CD4-positive, alpha-beta T cell treated with Interleukin-4 for 4 hours (primary cell): ENCODE measurements at regions not wholly inside any gene's neighbourhood (a gene's known extent, or its start where the extent isn't known, plus 50 kb on each side); places are given as distances from the start of the nearest gene placed in this dataset.

Experiments used
- DNase-seq: peaks from one replicate; pipeline ENCODE4 v3.0.0-alpha.2; 2020

DNA sequence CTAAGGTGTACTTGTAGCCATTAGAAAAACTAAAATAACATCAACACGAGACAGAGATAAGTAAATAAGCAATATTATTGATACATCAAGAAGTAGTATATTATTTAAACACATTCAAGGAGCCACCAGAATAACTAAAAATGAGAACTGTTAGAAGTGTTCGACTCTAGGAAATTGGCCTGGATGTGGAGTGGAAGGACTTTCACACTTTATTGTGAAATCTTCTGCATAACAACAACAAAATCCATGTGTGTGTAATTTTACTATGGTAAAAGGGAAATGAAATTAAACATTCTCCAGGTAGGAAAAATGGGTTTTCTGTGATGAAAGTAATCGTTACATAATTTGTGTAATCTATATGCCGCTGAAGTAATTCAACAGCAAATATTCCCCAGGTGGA is 96.3 kb upstream of the RNF152 start:
- DNase-seq = no peak

DNA sequence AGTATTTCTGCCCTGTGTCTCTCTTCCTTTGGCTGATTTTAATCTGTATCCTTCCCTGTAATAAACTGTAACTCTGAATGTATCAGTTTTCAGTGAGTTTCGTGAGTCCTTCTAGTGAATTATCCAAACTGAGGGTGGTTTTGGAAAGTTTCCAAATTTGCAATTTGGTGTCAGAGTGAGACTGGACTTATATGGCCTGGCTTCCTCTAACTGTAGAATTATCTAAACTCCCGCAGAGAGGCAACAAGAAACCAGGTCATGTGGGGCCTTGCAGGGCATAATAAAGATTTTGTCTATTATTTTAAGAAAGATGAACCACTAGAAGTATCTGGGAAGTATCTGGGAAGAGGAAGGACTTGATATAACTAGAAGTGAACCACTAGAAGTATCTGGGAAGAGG is 95.3 kb upstream of the RNF152 start:
- no peak for DNase-seq

DNA sequence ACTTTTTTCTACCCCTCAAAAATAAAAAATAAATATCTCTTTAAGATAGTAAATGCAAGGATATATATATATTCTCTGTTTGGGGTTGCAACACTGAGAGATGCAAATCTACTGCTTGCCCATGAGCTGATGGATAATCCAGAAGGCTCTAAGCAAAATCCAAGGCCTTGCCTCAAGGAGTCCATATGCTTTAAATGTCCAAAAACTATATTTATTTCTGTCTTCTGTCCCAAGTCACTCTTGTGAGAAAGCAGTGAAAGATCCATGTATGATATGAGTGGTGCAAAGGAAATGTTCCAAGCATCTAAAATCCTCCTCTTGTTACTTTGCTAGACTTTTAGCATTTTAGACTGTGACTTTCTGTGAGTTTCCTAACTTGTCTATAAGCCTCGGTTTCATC is 92.9 kb upstream of the RNF152 start:
- no peak for DNase-seq

DNA sequence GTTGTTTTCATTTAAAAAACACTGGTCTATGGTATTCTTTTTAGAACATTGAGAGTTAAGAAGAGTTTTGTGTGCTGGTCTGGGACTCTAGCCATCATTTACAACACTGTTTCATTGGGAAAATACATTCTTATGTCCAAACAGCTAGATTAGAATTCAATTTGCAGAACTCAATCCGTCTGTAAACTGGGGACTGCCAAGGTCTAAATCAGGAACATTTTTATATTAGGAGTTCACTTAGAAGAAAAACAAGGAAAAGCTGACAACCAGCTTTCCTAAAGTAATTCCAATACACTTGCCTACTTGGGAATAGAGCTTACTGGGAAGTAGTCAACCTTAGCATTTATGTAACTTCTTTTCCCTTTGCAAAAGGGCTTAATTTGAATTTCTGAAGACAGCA is 91.5 kb upstream of the RNF152 start:
- no peak for DNase-seq

DNA sequence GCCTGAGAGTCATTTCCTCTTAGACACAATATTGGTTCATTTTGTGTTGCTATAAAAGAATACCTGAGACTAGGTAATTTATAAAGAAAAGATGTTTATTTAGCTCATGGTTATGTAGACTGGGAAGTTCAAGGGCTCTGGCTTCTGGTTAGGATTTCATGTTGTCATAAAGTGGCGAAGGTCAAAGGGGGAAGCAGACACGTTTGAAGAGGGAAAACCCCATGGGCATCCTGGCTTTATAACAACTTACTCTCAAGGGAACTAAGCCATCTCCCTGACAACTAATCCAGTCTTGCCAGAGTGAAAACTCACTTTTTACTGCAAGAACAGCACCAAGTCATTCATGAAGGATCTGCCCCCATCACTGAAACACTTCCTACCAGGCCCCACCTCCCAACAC is 89.7 kb upstream of the RNF152 start:
- no peak for DNase-seq

DNA sequence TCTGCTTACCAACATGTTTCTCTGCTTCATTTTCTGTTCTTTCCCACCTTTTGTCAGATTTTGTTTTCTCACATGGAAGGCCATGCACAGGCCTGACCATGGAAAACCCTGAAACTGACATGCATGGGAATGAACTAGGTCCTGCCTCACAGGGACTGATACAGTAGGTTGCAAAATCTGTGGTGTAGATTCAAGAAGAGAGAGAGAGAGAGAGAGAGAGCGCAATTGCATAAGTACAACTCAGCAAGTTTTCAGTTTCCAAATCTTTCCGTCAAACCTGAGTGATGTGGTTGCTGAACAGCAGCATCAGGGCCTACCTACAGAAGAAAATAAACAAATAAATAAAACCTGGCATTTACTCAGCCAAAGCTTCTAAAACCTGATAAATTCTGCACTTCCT is 87.5 kb upstream of the RNF152 start:
- DNase-seq = no peak

DNA sequence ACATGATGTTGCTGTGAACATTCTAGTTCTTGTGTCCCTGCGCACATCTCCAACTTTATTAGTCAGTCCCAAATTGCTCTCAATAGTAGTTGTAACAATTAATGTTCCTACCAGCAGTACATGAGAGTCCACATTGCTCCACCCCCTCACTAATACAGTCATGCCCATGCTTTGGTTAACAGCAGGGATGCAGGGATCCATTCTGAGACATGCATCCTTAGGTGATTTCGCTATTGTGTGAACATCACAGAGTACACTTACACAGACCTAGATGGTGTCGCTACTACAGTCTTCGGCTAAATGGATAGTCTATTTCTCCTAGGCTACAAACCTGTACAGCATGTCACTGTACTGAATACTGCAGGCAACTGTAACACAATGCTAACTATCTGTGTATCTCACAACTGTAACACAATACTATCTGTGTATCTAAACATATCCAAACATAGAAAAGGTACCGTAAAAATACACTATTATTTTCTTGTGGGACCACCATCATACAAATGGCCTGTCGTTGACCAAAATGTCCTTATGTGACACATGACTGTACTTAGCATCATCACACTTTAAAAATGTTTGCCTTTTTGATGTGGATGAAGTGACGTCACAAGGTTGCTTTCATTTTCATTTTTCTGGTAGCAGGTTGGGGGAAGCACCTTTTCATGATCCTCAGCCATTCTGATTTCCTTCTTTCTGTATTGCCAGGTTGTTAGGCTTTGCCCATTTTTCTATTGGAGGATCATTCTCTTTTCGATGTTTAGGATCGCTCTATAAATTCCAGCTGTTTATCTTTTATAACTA is 82.9 kb upstream of the RNF152 start:
- peak; percentile 59 for DNase-seq

DNA sequence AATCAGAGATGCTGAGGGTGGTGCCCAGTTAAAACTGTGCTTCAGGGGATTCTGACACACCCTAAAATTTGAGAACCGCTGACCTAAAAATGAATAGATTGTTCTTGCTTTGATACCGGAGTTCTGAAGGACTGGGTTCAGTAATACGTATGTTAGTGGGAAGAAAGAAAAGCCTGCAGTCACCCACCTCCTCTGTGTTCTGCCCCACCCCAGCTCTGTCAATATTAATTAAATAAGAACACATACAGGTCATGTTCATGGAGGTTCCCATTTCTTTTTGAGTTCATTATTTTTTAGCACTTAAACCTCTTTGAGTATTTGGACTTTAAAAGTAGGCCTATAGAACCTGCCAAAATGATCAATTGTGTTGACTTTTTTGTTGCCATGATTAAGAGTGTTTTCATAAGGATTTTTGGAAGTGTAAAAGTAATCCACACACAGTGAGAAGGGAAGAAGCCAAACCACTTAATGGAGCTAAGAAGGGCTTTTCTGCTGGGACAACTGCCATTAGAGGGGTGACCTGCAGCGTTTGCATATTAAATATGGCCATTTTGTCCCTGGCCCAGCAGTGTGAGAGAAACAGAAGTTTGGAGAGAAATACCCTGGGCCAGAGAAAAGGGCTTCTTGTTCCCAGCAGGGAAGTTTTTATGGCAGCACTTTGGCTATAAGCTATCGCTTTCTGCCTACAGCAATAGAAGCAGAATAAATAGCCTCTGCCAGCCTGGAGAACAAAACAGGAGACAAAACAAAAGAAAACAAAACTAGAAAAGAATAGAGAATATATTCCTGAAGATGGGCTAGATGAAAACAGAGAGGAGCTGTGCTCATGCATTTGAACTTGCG is 80.7 kb upstream of the RNF152 start:
- no peak for DNase-seq

DNA sequence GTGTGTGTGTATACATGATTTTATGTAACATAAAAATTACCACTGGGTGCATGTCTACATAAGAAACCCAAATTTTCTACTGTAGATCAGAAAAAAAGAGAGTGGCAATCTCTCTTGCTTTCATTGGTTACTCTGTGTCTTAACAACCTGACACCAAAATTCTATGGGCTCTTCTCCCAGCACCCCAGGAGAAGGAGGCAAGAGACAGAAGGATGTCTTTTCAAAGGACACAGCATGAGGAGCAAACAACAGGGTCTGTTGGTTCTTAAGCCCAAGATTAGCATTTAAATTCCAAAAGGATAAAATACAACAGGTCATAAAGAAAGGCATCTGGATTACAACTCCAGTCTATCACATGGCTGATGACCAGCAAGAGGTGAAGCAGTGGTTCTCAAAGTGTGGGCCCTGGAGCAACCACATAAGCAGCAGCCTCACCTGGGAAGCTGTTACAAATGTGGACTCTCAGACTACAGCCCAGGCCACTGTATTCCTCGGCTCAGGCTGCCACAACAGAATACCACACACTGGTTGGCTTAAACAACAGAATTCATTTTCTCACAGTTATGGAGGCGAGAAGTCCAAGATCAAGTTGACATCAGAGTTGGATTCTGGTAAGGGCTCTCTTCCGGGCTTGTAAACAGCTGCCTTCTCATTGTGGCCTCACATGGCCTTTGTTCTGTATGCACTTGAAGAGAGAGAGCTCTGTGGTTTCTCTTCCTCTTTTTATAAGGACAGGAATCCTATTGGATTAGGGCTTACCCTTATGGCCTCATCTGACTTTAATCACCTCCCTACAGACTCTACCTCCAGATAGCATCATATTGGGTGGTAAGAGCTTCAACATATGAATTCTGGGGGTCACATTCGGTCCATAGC is 79.8 kb upstream of the RNF152 start:
- DNase-seq = no peak

DNA sequence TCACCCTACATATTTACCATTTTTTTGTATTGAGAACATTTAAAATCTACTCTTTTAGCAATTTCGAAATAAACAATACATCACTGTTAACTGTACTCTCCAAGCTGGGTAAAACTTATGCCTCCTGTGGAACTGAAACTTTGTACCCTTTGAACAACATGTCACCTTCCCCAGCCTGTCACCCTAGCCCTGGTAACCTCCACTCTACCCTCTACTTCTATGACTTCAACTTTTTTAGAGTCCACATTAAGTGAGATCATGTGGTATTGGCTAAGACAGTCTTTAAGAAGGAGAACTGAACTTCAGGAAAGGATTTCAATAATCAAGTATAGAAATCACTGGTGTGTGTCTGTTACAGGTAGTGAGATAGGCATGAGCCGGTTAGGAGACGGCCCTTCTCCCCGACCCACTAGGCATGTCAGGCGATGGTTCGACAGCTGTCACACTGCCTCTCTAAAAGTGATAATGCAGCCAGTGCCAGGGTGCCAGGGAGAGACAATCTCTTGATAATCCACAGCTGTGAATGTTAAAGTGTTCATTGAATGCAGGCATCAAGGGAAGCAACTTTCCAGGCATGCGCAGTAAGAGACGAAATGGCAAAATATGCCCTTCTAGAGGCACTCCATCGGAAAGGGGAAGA is 74.6 kb upstream of the RNF152 start:
- no peak for DNase-seq

DNA sequence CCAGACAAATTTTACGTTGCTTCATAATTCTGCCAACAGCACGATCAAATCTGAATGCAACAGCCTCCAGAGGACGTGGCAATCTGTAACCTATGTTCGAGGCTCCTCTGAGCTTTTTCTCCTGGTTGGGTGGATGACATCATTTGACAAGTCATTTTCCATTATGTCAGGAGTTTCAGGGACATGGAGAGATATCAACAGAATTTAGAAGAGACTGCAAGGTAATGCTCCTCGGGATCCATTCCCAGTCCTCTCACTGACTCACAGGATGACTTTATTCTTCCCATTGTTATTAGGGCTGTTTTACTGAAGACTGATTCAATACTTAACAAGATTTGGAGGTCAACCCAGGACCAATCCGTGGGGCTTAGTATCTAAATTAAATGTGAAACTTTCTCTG is 72.5 kb upstream of the RNF152 start:
- DNase-seq = no peak

DNA sequence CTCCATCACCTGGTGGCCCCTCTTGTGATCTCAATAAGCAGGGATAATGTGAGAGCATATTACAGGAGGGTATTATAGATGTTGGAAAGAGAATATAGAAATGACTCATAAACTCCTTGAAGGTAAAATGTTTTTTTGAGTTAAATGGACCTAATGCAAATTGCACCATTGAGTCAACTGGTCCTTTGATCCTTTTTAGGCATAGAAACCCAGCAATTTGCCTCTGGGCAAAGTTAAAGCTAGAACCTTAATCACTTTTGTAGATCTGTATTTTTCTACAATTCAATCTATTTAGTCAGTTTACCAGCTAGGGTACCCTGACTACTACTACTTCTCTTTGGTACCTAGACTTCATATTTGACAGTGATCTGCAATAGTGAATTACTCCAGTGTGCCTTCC is 71.8 kb upstream of the RNF152 start:
- DNase-seq = no peak

DNA sequence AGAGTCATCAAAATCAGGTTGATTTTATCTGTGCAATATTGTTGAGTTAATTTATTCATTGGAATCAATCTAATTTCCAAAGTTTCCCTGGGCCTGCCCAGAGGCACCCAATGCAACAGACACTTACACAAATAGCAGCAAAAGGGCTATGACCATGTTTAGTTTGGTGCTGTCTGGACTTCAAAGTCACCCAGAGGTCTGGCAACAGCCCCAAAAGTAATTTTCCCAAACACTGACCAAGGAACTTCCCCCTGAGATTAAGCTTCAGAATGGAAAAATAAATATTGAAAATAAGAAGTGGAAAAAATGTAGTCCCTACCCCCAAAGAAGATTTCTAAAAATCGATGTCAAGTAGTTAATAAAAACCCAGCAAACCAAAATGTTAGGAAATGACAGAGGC is 70.9 kb upstream of the RNF152 start:
- no peak for DNase-seq

DNA sequence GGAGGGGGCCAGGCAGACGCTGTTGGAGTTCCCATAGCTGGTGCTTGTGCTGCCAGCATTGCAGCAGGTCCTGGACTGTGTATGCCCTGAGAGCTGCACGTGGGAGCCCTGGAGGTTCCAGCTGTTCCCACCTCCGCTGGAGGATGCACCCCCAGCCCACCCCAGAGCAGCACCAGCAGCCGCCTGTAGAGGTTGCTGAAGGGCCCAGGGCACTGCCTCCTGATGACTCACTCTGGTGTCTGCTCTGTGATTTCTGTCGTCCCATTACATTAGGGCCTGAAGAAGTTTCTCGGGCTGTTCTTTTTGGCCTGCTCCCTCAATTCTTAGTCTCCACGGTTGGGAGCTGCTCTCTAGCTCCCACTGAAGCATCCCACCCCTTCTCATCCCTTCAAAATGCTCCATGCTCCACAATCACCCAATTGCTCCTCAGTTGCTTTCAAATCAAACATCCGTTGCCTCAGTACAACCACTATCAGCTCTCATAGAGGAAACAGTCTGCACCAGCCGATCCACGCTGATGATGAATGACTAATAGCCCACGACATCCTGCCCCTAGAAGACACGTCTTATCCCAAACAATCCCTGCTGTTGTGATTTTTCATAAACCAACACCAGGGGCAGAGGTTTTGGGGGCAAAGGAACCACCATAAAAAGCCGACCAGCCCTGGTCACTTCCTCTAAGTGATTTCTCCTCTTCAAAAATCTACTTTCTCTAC is 65.2 kb upstream of the RNF152 start:
- no peak for DNase-seq

DNA sequence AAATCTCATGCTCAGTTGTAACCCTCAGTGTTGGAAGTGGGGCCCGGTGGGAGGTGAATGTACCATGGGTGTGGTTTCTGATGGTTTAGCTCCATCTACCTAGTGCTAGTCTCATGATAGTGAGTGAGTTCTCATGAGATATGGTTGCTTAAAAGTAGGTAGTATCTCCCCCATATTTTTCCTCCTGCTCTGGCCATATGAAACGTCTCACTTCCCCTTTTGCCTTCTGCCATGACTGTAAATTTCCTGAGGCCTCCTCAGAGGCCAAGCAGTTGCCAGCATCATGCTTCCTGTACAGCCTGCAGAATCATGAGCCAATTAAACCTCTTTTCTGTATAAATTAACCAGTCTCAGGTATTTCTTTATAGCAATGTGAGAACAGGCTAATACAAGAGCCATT is 62.8 kb upstream of the RNF152 start:
- no peak for DNase-seq

DNA sequence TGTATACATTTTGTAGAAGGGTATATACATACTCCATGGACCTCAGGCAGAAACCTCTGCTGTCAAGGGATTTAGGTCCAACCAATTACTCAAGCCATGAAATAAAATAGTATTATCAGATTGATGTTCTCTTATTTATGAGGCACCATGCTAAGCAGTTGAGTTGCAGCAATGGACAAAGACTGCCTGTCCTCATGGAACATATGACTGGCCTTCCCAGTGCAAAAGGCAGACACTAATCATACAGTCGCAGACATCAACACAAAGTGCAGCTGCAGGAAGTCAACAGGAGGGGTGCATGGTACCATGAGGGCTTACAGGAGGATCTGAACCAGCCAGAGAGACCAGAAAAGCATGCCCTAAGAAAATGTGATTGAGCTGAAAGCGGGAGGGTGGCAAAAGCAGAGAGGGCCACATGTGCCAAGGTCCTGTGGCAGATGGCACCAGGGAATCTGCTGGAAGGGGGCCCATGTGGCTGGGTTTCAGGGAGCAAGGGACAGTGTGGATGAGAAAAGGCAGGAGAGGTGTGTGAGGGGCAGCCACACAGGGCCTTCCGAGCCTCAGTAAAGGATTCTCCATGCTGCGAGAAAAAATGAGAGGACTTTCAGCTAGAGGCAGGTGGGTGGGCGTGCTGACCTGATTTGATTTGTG is 61.4 kb upstream of the RNF152 start:
- DNase-seq = no peak

DNA sequence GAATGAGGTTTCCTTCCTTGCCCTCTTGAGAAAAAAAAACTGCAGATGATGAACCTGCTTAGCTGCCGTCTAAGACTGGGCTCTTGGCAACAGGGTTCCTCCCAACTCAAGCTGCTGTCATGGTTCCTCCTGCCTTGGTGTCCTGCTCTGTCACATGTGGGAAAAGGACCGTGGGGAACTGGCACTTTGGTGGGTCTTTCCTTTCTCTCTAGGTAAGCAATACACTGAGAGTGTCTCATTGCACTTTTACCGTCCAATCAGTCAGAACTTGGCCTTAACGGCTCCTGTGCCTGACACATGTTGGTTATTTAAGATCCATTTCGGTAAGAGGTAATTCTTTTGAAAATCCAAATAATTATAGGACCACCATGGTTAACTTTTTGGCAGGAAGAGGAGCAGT is 60.8 kb upstream of the RNF152 start:
- no peak for DNase-seq

DNA sequence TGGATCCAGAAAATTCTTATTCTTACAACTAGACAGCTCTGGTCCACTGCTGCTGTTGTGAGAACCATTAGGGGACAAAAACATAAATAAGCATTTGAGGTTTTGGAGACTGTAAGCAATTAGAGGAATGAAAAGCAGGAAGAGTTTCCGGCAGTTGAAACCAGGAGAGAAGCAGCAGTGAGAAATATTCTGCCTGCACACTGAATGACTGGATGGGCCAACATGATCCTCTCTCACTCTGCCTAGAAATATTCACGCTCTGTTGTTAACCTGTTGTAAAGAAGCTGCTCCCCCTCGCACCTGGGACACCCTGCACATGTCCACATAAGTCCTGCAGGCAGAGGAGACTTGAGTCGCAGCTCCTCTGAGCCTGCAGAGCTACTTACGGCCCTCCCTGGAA is 60.4 kb upstream of the RNF152 start:
- DNase-seq = no peak

DNA sequence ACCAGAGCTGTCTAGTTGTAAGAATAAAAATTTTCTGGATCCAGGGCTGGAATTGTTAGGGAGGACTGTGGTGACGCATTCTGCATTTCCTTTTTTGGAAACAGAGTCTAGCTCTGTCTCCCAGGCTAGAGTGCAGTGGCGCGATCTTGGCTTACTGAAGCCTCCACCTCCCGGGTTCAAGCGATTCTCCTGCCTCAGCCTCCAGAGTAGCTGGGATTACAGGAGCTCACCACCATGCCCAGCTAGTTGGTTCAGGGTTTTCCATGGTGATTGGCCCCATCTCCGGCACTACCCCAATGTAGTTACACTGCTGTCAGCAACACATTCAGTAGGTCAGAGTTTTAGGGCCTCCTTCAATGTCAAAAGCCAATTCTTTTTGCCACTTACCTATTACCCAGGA is 58.6 kb upstream of the RNF152 start:
- DNase-seq = no peak

DNA sequence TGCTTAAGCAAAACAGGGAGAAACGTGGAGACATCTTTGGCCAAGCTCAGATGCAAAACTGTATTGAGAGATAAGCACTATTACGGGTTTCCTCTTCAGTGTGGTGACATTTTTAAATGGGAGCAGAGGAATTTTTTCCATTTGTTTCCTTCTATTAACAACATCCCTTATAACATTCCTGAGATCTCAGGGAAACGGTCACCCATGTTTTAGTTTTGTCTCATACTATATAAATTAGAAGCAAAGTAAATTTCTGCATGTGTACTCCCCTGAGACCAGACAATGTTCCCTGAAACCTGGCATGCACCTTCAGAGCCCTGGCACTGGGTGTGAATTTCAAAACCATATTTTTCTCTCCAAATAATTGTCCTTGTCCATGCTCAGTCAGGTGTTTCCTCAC is 57.6 kb upstream of the RNF152 start:
- DNase-seq = no peak

DNA sequence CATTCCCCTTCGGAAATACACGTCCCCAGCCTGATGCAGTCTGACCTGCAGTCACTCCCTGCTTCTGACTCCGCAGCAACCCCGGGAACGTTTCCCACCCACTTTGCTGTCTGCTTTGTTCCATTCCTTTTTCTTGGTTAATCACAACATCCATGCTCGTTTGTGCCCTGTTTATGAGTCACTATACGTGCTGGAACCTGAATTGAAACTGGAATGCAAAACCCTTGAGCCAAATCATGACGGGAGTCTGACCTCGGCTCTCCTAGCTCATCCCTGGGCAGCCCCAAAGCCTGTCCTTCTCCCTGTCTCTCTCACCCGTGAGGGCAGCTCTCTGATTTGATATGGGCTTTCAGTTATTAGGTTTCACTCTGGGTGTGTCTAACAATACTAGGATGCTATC is 57.1 kb upstream of the RNF152 start:
- no peak for DNase-seq
